ENCODE measurements at regions not wholly inside any gene's neighbourhood (a gene's known extent, or its start where the extent isn't known, plus 50 kb on each side); places are given as distances from the start of the nearest gene placed in this dataset.

DNA sequence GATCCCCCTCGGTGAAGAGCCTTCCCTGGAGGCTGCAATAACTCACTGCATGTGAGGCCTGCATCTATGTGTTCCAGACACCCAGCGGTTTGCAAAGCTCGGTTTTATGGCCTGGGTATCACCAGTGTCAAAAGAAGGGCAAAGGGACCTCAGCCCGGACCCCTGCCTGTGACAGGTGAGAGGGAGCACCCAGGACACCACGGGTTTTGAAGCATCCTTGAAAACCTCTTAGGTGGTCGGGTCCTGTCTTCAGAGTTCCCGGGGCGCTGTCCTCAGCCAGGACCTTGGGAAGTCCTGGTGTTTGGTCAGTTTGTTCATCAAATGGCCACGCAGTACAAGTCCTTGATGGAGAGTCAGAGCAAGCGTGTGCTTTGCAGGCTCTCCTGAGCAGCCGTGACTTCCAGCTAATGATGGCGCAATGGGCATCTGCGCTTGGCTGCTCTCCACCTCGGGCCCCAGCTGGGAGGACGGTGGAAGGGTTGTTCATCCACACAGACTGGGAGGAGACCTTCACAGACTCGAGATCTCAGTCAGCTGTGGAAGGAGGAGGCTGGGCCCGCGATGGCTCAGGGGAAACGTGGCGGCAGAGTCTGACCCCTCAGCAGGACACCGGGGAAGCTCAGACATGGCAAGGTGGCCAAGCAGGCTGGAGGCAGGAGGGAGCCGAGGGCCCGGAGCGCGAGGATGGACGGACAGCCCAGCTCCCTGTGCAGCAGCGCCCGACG lies 113.1 kb upstream of the GPC1 start:
- ChIA-PET CTCF (no interaction called here), POLR2A (no interaction called here)
- no peak for TF ChIP-seq NFRKB (IDR thresholded peaks at IDR 0.05)
- no peak for TF ChIP-seq BHLHE40 (IDR thresholded peaks at IDR 0.05; ENCODE audit: borderline replicate concordance)
- TF ChIP-seq HDGF (IDR thresholded peaks at IDR 0.05; ENCODE audit: borderline replicate concordance), result no peak
- no peak for TF ChIP-seq ZNF384 (IDR thresholded peaks at IDR 0.05)
- no peak for TF ChIP-seq FOXA1 (IDR thresholded peaks at IDR 0.05)
- no peak for TF ChIP-seq FOXM1 (IDR thresholded peaks at IDR 0.05; ENCODE audit: borderline replicate concordance)
- TF ChIP-seq ELF4 (IDR thresholded peaks at IDR 0.05), result no peak
- TF ChIP-seq TARDBP (IDR thresholded peaks at IDR 0.05), result no peak
- TF ChIP-seq LEF1 (IDR thresholded peaks at IDR 0.05; ENCODE audit: borderline replicate concordance), result no peak
- TF ChIP-seq, protein P1, sequence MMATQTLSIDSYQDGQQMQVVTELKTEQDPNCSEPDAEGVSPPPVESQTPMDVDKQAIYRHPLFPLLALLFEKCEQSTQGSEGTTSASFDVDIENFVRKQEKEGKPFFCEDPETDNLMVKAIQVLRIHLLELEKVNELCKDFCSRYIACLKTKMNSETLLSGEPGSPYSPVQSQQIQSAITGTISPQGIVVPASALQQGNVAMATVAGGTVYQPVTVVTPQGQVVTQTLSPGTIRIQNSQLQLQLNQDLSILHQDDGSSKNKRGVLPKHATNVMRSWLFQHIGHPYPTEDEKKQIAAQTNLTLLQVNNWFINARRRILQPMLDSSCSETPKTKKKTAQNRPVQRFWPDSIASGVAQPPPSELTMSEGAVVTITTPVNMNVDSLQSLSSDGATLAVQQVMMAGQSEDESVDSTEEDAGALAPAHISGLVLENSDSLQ (IDR thresholded peaks at IDR 0.05), result no peak
- no peak for TF ChIP-seq ARNT (IDR thresholded peaks at IDR 0.05)
- TF ChIP-seq FOXK2 (IDR thresholded peaks at IDR 0.05), result no peak
- no peak for TF ChIP-seq SUZ12 (IDR thresholded peaks at IDR 0.05)
- TF ChIP-seq CTBP1 (IDR thresholded peaks at IDR 0.05; ENCODE audit: borderline replicate concordance), result no peak
- no peak for TF ChIP-seq SP1 (IDR thresholded peaks at IDR 0.05)
- no peak for TF ChIP-seq L3MBTL2 (conservative IDR thresholded peaks at IDR 0.05)
- no peak for DNase-seq (ENCODE audit: extremely low spot score)

GRCh38 chr2:240322991-240323390 lies 112.5 kb upstream of the GPC1 start:
- no peak for DNase-seq (ENCODE audit: extremely low spot score)
- POLR2A ChIA-PET, result no interaction called here
- no peak for TF ChIP-seq LEF1 (IDR thresholded peaks at IDR 0.05; ENCODE audit: borderline replicate concordance)
- no peak for TF ChIP-seq TARDBP (IDR thresholded peaks at IDR 0.05)
- TF ChIP-seq FOXK2 (IDR thresholded peaks at IDR 0.05), result no peak
- TF ChIP-seq BHLHE40 (IDR thresholded peaks at IDR 0.05; ENCODE audit: borderline replicate concordance), result no peak
- TF ChIP-seq SP1 (IDR thresholded peaks at IDR 0.05), result no peak
- TF ChIP-seq SUZ12 (IDR thresholded peaks at IDR 0.05), result no peak
- TF ChIP-seq ZNF384 (IDR thresholded peaks at IDR 0.05), result no peak
- no peak for TF ChIP-seq HDGF (IDR thresholded peaks at IDR 0.05; ENCODE audit: borderline replicate concordance)
- TF ChIP-seq NFRKB (IDR thresholded peaks at IDR 0.05), result no peak
- TF ChIP-seq ELF4 (IDR thresholded peaks at IDR 0.05), result no peak
- TF ChIP-seq, protein P1 (IDR thresholded peaks at IDR 0.05), result no peak
- no peak for TF ChIP-seq ARNT (IDR thresholded peaks at IDR 0.05)
- no peak for TF ChIP-seq L3MBTL2 (conservative IDR thresholded peaks at IDR 0.05)
- TF ChIP-seq FOXM1 (IDR thresholded peaks at IDR 0.05; ENCODE audit: borderline replicate concordance), result no peak
- CTCF ChIA-PET, result no interaction called here

DNA sequence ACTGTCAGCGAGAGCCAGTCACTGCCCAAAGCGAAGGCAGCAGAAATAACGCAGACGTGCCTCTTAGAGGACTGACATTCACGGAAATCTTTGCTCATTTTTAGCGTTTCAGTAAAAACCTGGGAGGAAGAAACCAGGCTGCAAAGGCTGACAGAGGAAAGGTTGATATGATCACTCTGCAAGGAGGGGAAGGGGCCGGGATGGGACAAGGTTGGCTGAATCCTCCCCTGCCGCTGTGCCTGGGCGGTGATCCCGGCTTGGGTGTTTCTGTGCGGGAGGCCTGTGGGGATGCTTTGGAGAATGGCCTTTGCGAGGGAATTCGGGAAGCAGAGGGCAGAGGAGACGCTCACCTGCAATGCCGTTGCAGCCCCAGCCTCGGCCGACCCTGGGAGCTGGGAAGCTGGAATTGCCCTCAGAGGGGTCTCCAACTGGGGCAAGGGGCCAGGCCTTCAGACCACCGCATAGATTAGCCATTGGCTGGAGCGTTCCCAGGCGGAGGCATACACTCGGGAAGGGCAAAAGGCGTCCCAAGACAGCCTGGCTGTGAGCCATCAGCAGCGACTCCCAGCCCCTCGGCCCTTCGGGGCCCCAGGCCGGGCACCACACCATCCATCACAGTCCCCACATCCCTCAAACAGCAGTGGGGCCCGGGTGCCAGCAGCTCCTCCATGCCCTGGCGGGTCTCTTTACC lies 111.7 kb upstream of the GPC1 start:
- ChIA-PET POLR2A (no interaction called here), CTCF (no interaction called here)
- no peak for DNase-seq (ENCODE audit: extremely low spot score)
- TF ChIP-seq, protein P1 (IDR thresholded peaks at IDR 0.05), result no peak
- TF ChIP-seq SP1 (IDR thresholded peaks at IDR 0.05), result no peak
- no peak for TF ChIP-seq ARNT (IDR thresholded peaks at IDR 0.05)
- no peak for TF ChIP-seq TARDBP (IDR thresholded peaks at IDR 0.05)
- TF ChIP-seq NFRKB (IDR thresholded peaks at IDR 0.05), result no peak
- no peak for TF ChIP-seq FOXK2 (IDR thresholded peaks at IDR 0.05)
- no peak for TF ChIP-seq ZNF384 (IDR thresholded peaks at IDR 0.05)
- no peak for TF ChIP-seq BHLHE40 (IDR thresholded peaks at IDR 0.05; ENCODE audit: borderline replicate concordance)
- no peak for TF ChIP-seq ELF4 (IDR thresholded peaks at IDR 0.05)

DNA sequence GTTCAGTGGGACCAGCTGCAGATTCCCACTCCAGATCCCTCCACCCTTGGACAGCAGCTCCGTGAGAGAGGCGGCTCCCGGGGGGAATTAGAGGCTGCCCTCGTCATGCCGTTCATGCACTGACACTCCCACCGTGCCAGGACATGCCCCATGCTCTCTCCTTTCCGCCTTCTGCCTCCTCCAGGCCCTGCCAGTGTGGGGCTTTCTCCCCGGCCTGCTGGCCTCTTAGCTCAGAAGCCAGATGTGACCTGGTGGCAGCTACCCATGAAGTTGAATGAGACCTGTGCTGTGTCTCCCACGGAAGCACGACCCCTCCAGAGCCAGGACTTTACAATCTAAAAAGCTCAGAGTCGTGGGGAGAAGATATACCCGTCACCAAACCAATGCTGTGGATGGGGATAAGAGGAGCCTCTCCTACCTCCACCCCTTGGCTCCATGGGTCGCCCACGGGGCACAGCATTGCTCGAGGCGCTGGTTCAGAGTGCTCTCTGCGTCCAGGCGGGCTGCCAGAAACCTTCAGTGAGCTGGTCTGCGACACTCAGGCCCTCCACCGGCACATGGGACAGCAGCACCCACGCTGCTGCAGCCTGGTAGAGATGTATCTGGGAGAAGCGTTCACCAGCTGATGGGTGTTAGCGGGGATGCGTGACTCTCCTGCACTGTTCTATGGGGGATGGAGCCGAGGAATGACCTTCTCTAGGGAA lies 111.0 kb upstream of the GPC1 start:
- TF ChIP-seq FOXA1 (IDR thresholded peaks at IDR 0.05), result no peak
- no peak for TF ChIP-seq SP1 (IDR thresholded peaks at IDR 0.05)
- TF ChIP-seq ZNF384 (IDR thresholded peaks at IDR 0.05), result no peak
- no peak for TF ChIP-seq FOXK2 (IDR thresholded peaks at IDR 0.05)
- TF ChIP-seq NFRKB (IDR thresholded peaks at IDR 0.05), result no peak
- TF ChIP-seq HDGF (IDR thresholded peaks at IDR 0.05; ENCODE audit: borderline replicate concordance), result no peak
- no peak for TF ChIP-seq ARNT (IDR thresholded peaks at IDR 0.05)
- no peak for TF ChIP-seq SUZ12 (IDR thresholded peaks at IDR 0.05)
- POLR2A ChIA-PET, result no interaction called here
- DNase-seq (ENCODE audit: extremely low spot score), result no peak
- CTCF ChIA-PET, result no interaction called here

DNA sequence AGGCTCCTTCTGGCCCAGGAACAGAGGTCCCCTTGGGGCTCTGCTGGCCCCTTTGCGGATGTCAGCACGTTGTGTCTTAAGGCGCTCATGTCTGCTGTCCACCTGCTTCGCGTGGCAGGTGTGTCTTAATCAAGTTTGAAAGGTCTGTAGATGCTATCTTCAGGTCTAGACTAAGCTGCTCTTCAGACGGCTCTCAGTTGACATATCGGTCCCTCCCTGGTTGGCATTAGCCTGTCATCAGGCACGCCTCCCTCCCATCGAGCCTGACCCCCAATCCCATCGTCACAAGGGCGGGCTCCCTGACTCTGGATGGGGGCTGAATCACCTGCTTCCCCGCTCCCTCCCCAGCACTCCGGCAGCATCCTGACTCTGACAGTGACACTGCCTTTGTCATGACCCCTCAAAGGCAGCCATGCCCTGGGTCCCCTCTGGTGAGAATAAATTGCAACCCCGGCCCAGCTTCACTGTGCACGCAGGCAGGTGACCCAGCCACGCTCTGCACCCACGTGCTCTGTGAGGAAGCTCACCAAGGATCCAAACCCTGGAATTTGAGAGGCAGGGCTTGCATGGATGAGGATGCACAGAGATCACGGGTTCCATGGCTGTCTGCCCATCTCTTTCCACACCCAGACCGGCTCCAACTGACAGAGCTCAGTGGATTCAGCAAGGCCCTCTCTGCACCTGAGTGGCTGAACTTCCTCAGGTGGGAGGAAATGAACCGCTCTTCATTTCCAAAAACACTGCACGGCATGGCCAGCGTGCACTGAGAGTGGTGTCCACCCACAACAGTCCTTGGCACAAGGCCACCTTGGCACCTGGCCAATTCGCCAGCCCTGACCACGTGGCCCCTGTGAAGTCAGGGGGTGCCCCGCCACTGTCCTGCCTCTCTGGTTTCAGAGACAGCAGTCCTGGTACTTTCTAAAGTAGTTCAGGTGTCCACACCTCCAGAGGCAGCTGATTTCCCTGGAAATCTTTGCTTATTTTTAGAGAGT lies 110.2 kb upstream of the GPC1 start:
- CTCF ChIA-PET, result interaction anchor here (0.6 kb wide), 1 partner anchor 169 kb away, joined by 3 read pairs; no protein-coding TSS in a partner anchor
- no peak for TF ChIP-seq L3MBTL2 (conservative IDR thresholded peaks at IDR 0.05)
- no peak for TF ChIP-seq ARNT (IDR thresholded peaks at IDR 0.05)
- TF ChIP-seq HDGF (IDR thresholded peaks at IDR 0.05; ENCODE audit: borderline replicate concordance), result no peak
- no peak for TF ChIP-seq SP1 (IDR thresholded peaks at IDR 0.05)
- no peak for TF ChIP-seq SUZ12 (IDR thresholded peaks at IDR 0.05)
- no peak for TF ChIP-seq LEF1 (IDR thresholded peaks at IDR 0.05; ENCODE audit: borderline replicate concordance)
- TF ChIP-seq ZNF384 (IDR thresholded peaks at IDR 0.05), result no peak
- TF ChIP-seq FOXM1 (IDR thresholded peaks at IDR 0.05; ENCODE audit: borderline replicate concordance), result no peak
- no peak for TF ChIP-seq FOXA1 (IDR thresholded peaks at IDR 0.05)
- no peak for TF ChIP-seq ELF4 (IDR thresholded peaks at IDR 0.05)
- TF ChIP-seq CTBP1 (IDR thresholded peaks at IDR 0.05; ENCODE audit: borderline replicate concordance), result no peak
- DNase-seq (ENCODE audit: extremely low spot score), result no peak
- POLR2A ChIA-PET, result no interaction called here
